Ishikawa (cell line): ENCODE measurements at regions not wholly inside any gene's neighbourhood (a gene's known extent, or its start where the extent isn't known, plus 50 kb on each side); places are given as distances from the start of the nearest gene placed in this dataset.

ENCODE experiments used
- CEBPB ChIP-seq: IDR thresholded peaks from 2 replicates; pipeline ENCODE4 v1.6.1; 2012
- CREB1 ChIP-seq: IDR thresholded peaks from 2 replicates; pipeline ENCODE4 v1.6.1; 2012; ENCODE audit warnings: low read depth
- EGR1 ChIP-seq: IDR thresholded peaks from 2 replicates; pipeline ENCODE4 v1.6.1; 2012
- EP300 ChIP-seq: IDR thresholded peaks from 2 replicates; pipeline ENCODE4 v1.6.1; 2012; ENCODE audit warnings: borderline replicate concordance
- FOXM1 ChIP-seq: IDR thresholded peaks from 2 replicates; pipeline ENCODE4 v1.6.1; 2012; ENCODE audit warnings: low read depth, borderline replicate concordance
- MAX ChIP-seq: IDR thresholded peaks from 2 replicates; pipeline ENCODE4 v1.6.1; 2012
- NFIC ChIP-seq: IDR thresholded peaks from 2 replicates; pipeline ENCODE4 v1.6.1; 2012
- RAD21 ChIP-seq: IDR thresholded peaks from 2 replicates; pipeline ENCODE4 v1.6.1; 2012; ENCODE audit warnings: low read depth
- REST ChIP-seq: IDR thresholded peaks from 2 replicates; pipeline ENCODE4 v1.6.1; 2012; ENCODE audit warnings: low read depth, mild to moderate bottlenecking
- TAF1 ChIP-seq: IDR thresholded peaks from 2 replicates; pipeline ENCODE4 v1.6.1; 2012; ENCODE audit warnings: low read depth, mild to moderate bottlenecking
- TCF12 ChIP-seq: IDR thresholded peaks from 2 replicates; pipeline ENCODE4 v1.6.1; 2012; ENCODE audit warnings: low read depth
- TEAD4 ChIP-seq: IDR thresholded peaks from 2 replicates; pipeline ENCODE4 v1.6.1; 2012
- USF1 ChIP-seq: IDR thresholded peaks from 2 replicates; pipeline ENCODE4 v1.6.1; 2012
- YY1 ChIP-seq: IDR thresholded peaks from 2 replicates; pipeline ENCODE4 v1.6.1; 2012; ENCODE audit warnings: low read depth
- ZBTB7A ChIP-seq: IDR thresholded peaks from 2 replicates; pipeline ENCODE4 v1.6.1; 2012; ENCODE audit warnings: low read depth

- no peak for TF ChIP-seq CEBPB
These were observed 96.2 kb upstream of the INSIG1 start for GRCh38 chr7:155201325-155202087.

- TF ChIP-seq TAF1 (no peak), USF1 (no peak), CREB1 (no peak), EP300 (no peak), TCF12 (no peak), CEBPB (no peak), REST (no peak), RAD21 (no peak), ZBTB7A (no peak), YY1 (no peak), TEAD4 (no peak), FOXM1 (no peak), MAX (no peak), EGR1 (no peak), NFIC (no peak)
These were observed 95.4 kb upstream of the INSIG1 start for GRCh38 chr7:155202106-155202871.

GRCh38 chr7:155203059-155203881, 94.4 kb upstream of the INSIG1 start:
- TF ChIP-seq EGR1 (no peak), TAF1 (no peak), FOXM1 (no peak), MAX (no peak), TCF12 (no peak), NFIC (no peak)

- TF ChIP-seq TEAD4 (no peak), EP300 (no peak), ZBTB7A (no peak)
These were observed 93.6 kb upstream of the INSIG1 start for GRCh38 chr7:155203882-155204691.

- TF ChIP-seq CEBPB, result no peak
- TF ChIP-seq RAD21, result no peak
- TF ChIP-seq FOXM1, result no peak
- no peak for TF ChIP-seq TEAD4
- TF ChIP-seq REST, result no peak
- TF ChIP-seq YY1, result peak; percentile 23; the same call in 1 of the 2 replicates
These were observed 92.8 kb upstream of the INSIG1 start for GRCh38 chr7:155204744-155205367.
